HepG2 (cell line): ENCODE measurements at regions not wholly inside any gene's neighbourhood (a gene's known extent, or its start where the extent isn't known, plus 50 kb on each side); places are given as distances from the start of the nearest gene placed in this dataset.

Source experiments
- AGO1 ChIP-seq: fragments of 200-400 bp; formaldehyde crosslinking; IDR thresholded peaks from 2 replicates; pipeline ENCODE4 v1.6.1; 2017; ENCODE audit warnings: mild to moderate bottlenecking, low read depth, low read length, moderate library complexity; ENCODE audit not compliant: poor library complexity, severe bottlenecking
- FOXM1 ChIP-seq: sonication (generic); formaldehyde crosslinking; IDR thresholded peaks from 2 replicates; pipeline ENCODE4 v1.5.0; 2020; ENCODE audit warnings: missing genetic modification reagents
- POGZ ChIP-seq: sonication (generic); formaldehyde crosslinking; IDR thresholded peaks from 2 replicates; pipeline ENCODE4 v1.4.0; 2020; ENCODE audit warnings: mild to moderate bottlenecking, missing genetic modification reagents
- RAD21 ChIP-seq: fragments of 450-650 bp; formaldehyde crosslinking; IDR thresholded peaks from 2 replicates; pipeline ENCODE4 v1.5.0; 2020; ENCODE audit warnings: mild to moderate bottlenecking
- ZNF713 ChIP-seq: sonication (generic); formaldehyde crosslinking; IDR thresholded peaks from 2 replicates; pipeline ENCODE4 v1.4.0; 2020; ENCODE audit warnings: mild to moderate bottlenecking, missing genetic modification reagents
- TF ChIP-seq, protein P1 (sequence below): sonication (generic); formaldehyde crosslinking; IDR thresholded peaks from 2 replicates; pipeline ENCODE4 v1.4.0; 2020; ENCODE audit warnings: missing genetic modification reagents
- TF ChIP-seq, protein P2 (sequence below), 2 experiments: sonication (generic) in 1 of 2; formaldehyde crosslinking in 1 of 2; IDR thresholded peaks; 2 replicates each; pipeline versions ENCODE4 v1.6.1 to v1.9.0; 2014 to 2022; ENCODE audit warnings: antibody characterized with exemption in 1 of 2, borderline replicate concordance in 1 of 2, inconsistent platforms in 1 of 2, low read depth in 1 of 2, missing genetic modification reagents in 1 of 2
- TF ChIP-seq, protein P3 (sequence below): sonication (generic); formaldehyde crosslinking; IDR thresholded peaks from 2 replicates; pipeline ENCODE4 v1.4.0; 2020; ENCODE audit warnings: missing genetic modification reagents
- TF ChIP-seq, protein P4 (sequence below): IDR thresholded peaks from 2 replicates; pipeline ENCODE4 v1.6.1; 2016

DNA sequence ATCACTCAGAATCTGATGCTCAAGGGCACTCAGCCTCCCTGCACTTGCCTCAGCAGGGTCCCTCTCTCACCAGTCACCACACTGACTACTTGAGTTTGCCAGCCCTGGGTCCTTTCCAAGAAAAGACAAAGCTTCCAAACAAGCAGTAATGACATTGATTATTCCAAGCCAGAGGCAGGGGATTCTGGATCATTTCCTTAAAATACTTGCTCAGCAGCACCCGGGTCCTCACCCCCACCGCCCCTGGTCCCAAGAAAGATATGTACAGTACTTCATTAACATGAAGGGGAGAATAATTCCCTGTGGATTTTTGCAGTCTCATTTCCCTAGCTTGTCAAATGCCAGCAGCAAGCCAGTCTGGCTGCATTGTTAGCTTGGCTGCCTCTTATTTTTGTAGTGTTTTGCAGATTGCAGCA, 83.2 kb upstream of the GNAO1 start (continued):
- TF ChIP-seq, protein P1, sequence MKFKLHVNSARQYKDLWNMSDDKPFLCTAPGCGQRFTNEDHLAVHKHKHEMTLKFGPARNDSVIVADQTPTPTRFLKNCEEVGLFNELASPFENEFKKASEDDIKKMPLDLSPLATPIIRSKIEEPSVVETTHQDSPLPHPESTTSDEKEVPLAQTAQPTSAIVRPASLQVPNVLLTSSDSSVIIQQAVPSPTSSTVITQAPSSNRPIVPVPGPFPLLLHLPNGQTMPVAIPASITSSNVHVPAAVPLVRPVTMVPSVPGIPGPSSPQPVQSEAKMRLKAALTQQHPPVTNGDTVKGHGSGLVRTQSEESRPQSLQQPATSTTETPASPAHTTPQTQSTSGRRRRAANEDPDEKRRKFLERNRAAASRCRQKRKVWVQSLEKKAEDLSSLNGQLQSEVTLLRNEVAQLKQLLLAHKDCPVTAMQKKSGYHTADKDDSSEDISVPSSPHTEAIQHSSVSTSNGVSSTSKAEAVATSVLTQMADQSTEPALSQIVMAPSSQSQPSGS (CRISPR knock-in tag) = no peak
- TF ChIP-seq AGO1 = no peak
- TF ChIP-seq, protein P2, sequence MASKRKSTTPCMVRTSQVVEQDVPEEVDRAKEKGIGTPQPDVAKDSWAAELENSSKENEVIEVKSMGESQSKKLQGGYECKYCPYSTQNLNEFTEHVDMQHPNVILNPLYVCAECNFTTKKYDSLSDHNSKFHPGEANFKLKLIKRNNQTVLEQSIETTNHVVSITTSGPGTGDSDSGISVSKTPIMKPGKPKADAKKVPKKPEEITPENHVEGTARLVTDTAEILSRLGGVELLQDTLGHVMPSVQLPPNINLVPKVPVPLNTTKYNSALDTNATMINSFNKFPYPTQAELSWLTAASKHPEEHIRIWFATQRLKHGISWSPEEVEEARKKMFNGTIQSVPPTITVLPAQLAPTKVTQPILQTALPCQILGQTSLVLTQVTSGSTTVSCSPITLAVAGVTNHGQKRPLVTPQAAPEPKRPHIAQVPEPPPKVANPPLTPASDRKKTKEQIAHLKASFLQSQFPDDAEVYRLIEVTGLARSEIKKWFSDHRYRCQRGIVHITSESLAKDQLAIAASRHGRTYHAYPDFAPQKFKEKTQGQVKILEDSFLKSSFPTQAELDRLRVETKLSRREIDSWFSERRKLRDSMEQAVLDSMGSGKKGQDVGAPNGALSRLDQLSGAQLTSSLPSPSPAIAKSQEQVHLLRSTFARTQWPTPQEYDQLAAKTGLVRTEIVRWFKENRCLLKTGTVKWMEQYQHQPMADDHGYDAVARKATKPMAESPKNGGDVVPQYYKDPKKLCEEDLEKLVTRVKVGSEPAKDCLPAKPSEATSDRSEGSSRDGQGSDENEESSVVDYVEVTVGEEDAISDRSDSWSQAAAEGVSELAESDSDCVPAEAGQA (IDR thresholded peaks at IDR 0.05; ENCODE audit: low read depth) = no peak
- TF ChIP-seq, protein P2 (CRISPR knock-in tag; IDR thresholded peaks at IDR 0.05; ENCODE audit: borderline replicate concordance) = no peak
- no peak for TF ChIP-seq POGZ (CRISPR knock-in tag)
- TF ChIP-seq ZNF713 (CRISPR knock-in tag) = no peak
- TF ChIP-seq, protein P3, sequence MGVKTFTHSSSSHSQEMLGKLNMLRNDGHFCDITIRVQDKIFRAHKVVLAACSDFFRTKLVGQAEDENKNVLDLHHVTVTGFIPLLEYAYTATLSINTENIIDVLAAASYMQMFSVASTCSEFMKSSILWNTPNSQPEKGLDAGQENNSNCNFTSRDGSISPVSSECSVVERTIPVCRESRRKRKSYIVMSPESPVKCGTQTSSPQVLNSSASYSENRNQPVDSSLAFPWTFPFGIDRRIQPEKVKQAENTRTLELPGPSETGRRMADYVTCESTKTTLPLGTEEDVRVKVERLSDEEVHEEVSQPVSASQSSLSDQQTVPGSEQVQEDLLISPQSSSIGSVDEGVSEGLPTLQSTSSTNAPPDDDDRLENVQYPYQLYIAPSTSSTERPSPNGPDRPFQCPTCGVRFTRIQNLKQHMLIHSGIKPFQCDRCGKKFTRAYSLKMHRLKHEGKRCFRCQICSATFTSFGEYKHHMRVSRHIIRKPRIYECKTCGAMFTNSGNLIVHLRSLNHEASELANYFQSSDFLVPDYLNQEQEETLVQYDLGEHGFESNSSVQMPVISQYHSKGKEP (CRISPR knock-in tag) = no peak
- no peak for TF ChIP-seq FOXM1 (CRISPR knock-in tag)
- TF ChIP-seq, protein P4, sequence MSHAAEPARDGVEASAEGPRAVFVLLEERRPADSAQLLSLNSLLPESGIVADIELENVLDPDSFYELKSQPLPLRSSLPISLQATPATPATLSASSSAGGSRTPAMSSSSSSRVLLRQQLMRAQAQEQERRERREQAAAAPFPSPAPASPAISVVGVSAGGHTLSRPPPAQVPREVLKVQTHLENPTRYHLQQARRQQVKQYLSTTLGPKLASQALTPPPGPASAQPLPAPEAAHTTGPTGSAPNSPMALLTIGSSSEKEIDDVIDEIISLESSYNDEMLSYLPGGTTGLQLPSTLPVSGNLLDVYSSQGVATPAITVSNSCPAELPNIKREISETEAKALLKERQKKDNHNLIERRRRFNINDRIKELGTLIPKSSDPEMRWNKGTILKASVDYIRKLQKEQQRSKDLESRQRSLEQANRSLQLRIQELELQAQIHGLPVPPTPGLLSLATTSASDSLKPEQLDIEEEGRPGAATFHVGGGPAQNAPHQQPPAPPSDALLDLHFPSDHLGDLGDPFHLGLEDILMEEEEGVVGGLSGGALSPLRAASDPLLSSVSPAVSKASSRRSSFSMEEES (CRISPR knock-in tag) = no peak
- TF ChIP-seq RAD21 (CRISPR knock-in tag) = no peak
